GM23338 (cell line): ENCODE measurements at regions not wholly inside any gene's neighbourhood (a gene's known extent, or its start where the extent isn't known, plus 50 kb on each side); places are given as distances from the start of the nearest gene placed in this dataset.

Source experiments
- ATAC-seq: fragments of 200-7000 bp; cut with Tn5 transposase; 3 replicates; pipeline ENCODE4 v1.9.1; 2020
- DNase-seq: peaks from one replicate; pipeline ENCODE4 v3.0.0-alpha.2; 2015; ENCODE audit warnings: low spot score
- H2AFZ ChIP-seq: fragments of 200-600 bp; sonication (generic); 2 replicates; pipeline ENCODE4 v1.8.0; 2016; ENCODE audit warnings: antibody characterized with exemption, mild to moderate bottlenecking, moderate library complexity
- H3F3A ChIP-seq: fragments of 200-600 bp; sonication (generic); replicated peaks from 2 replicates; pipeline ENCODE4 v1.8.0; 2017; ENCODE audit warnings: antibody characterized with exemption, mixed run types, low read depth
- H3K27ac ChIP-seq: fragments of 200-600 bp; sonication (generic); 2 replicates; pipeline ENCODE4 v1.6.1; 2016; ENCODE audit warnings: low read depth
- H3K27me3 ChIP-seq: fragments of 200-600 bp; sonication (generic); 2 replicates; pipeline ENCODE4 v1.8.0; 2016; ENCODE audit warnings: mild to moderate bottlenecking, mixed run types, moderate library complexity; ENCODE audit not compliant: insufficient read depth
- H3K36me3 ChIP-seq: fragments of 200-600 bp; sonication (generic); 2 replicates; pipeline ENCODE4 v1.8.0; 2016; ENCODE audit warnings: mild to moderate bottlenecking; ENCODE audit not compliant: insufficient read depth
- H3K4me1 ChIP-seq: fragments of 200-600 bp; sonication (generic); 2 replicates; pipeline ENCODE4 v1.8.0; 2016; ENCODE audit warnings: mild to moderate bottlenecking, moderate library complexity; ENCODE audit not compliant: insufficient read depth
- H3K4me2 ChIP-seq: fragments of 200-600 bp; sonication (generic); 2 replicates; pipeline ENCODE4 v1.7.1; 2017; ENCODE audit warnings: mixed run types
- H3K4me3 ChIP-seq: fragments of 200-600 bp; sonication (generic); 2 replicates; pipeline ENCODE4 v1.6.1; 2016; ENCODE audit warnings: mixed run types
- H3K79me2 ChIP-seq: fragments of 200-600 bp; sonication (generic); replicated peaks from 2 replicates; pipeline ENCODE4 v1.8.0; 2017; ENCODE audit warnings: mild to moderate bottlenecking; ENCODE audit not compliant: insufficient read depth
- H3K9me2 ChIP-seq: fragments of 200-600 bp; sonication (generic); 2 replicates; pipeline ENCODE4 v1.8.0; 2017; ENCODE audit not compliant: insufficient read depth
- H4K20me1 ChIP-seq: fragments of 200-600 bp; sonication (generic); replicated peaks from 2 replicates; pipeline ENCODE4 v1.8.0; 2017; ENCODE audit warnings: mild to moderate bottlenecking; ENCODE audit not compliant: insufficient read depth
- H3K27ac Mint-ChIP-seq: 2 replicates; pipeline ENCODE4 v1.8.0; 2020; ENCODE audit warnings: inconsistent platforms, mild to moderate bottlenecking, moderate library complexity, mixed read lengths
- H3K27me3 Mint-ChIP-seq: 3 replicates; pipeline ENCODE4 v1.8.0; 2022; ENCODE audit warnings: low read depth, mild to moderate bottlenecking, moderate library complexity, mixed read lengths, inconsistent platforms; ENCODE audit not compliant: insufficient read depth, poor library complexity
- H3K36me3 Mint-ChIP-seq: 3 replicates; pipeline ENCODE4 v1.8.0; 2021; ENCODE audit warnings: low read depth, mild to moderate bottlenecking, inconsistent platforms, moderate library complexity, mixed read lengths
- H3K4me1 Mint-ChIP-seq: 3 replicates; pipeline ENCODE4 v1.8.0; 2020; ENCODE audit warnings: mild to moderate bottlenecking, inconsistent platforms, mixed read lengths
- H3K4me3 Mint-ChIP-seq: 3 replicates; pipeline ENCODE4 v1.8.0; 2021; ENCODE audit warnings: moderate library complexity, mild to moderate bottlenecking, inconsistent platforms, mixed read lengths
- H3K9me3 Mint-ChIP-seq: 3 replicates; pipeline ENCODE4 v1.8.0; 2020; ENCODE audit warnings: moderate library complexity, mild to moderate bottlenecking, inconsistent platforms, mixed read lengths
- CREB1 ChIP-seq: fragments of 250-450 bp; sonication (Bioruptor Pico); IDR thresholded peaks from 2 replicates; pipeline ENCODE4 v1.5.0; 2020; ENCODE audit warnings: low read depth, mild to moderate bottlenecking, moderate library complexity
- EZH2 ChIP-seq: fragments of 200-600 bp; sonication (generic); IDR thresholded peaks from one replicate; pipeline ENCODE4 v1.8.0; 2017; ENCODE audit warnings: antibody characterized with exemption, mild to moderate bottlenecking, low read depth; ENCODE audit not compliant: unreplicated experiment
- EZH2phosphoT487 ChIP-seq: fragments of 200-600 bp; sonication (generic); IDR thresholded peaks from one replicate; pipeline ENCODE4 v1.8.1; 2018; ENCODE audit warnings: antibody characterized with exemption; ENCODE audit not compliant: unreplicated experiment
- JUNB ChIP-seq: IDR thresholded peaks from one replicate; pipeline ENCODE4 v1.6.1; 2016; ENCODE audit warnings: antibody characterized with exemption; ENCODE audit not compliant: unreplicated experiment
- NANOG ChIP-seq: IDR thresholded peaks from 2 replicates; pipeline ENCODE4 v1.6.1; 2016; ENCODE audit warnings: antibody characterized with exemption, borderline replicate concordance
- POLR2AphosphoS5 ChIP-seq: IDR thresholded peaks from 2 replicates; pipeline ENCODE4 v1.6.1; 2016; ENCODE audit warnings: antibody characterized with exemption, low read depth
- STAT1 ChIP-seq: IDR thresholded peaks from one replicate; pipeline ENCODE4 v1.6.1; 2016; ENCODE audit warnings: antibody characterized with exemption; ENCODE audit not compliant: unreplicated experiment
- ZNF114 ChIP-seq: fragments of 250-450 bp; sonication (Bioruptor Pico); IDR thresholded peaks from 2 replicates; pipeline ENCODE4 v1.5.0; 2020; ENCODE audit warnings: mild to moderate bottlenecking, moderate library complexity
- ZNF331 ChIP-seq: fragments of 250-450 bp; sonication (Bioruptor Pico); IDR thresholded peaks from 2 replicates; pipeline ENCODE4 v1.5.0; 2020; ENCODE audit warnings: low read depth, mild to moderate bottlenecking, moderate library complexity
- TF ChIP-seq, protein P1 (sequence below): fragments of 250-450 bp; sonication (Bioruptor Pico); IDR thresholded peaks from 2 replicates; pipeline ENCODE4 v1.5.0; 2020; ENCODE audit warnings: mild to moderate bottlenecking, moderate library complexity
- TF ChIP-seq, protein P2 (sequence below): IDR thresholded peaks from one replicate; pipeline ENCODE4 v1.6.1; 2018; ENCODE audit warnings: antibody characterized with exemption; ENCODE audit not compliant: unreplicated experiment
- TF ChIP-seq, protein P3 (sequence below), 2 experiments: fragments of 200-600 bp in 1 of 2; sonication (generic) in 1 of 2; conservative IDR thresholded peaks; 2 replicates each; pipeline versions ENCODE4 v1.5.1 to v1.6.1; 2016 to 2017; ENCODE audit warnings: antibody characterized with exemption in 2 of 2, low read depth in 2 of 2, mild to moderate bottlenecking in 2 of 2, moderate library complexity in 1 of 2
- TF ChIP-seq, protein P4 (sequence below): IDR thresholded peaks from 2 replicates; pipeline ENCODE4 v1.6.1; 2016; ENCODE audit warnings: antibody characterized with exemption

DNA sequence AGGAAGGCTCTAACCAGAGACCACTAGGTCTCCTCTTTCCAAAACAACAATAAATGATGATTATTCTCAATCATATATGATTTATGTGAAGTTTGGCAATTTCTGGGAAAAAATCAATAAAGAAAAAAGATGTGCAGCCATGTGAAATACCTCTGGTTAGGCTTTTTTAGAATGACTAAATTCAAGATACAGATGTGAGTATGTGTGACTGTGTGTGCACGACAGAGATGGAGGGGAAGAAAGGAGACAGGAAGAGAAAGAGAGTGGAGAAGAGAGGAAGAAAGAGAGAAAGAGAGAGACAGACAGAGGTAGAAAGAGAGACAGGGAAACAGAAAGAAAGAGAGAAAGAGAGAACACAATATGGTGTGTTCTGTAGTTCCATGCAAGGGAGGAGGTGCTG is 558.6 kb upstream of the CDH5 start:
- Histone ChIP-seq H4K20me1 (no peaks in the 10 kb centered on the region), H3K79me2 (no peaks in the 10 kb centered on the region), H3K36me3 (no peaks in the 10 kb centered on the region), H3K4me1 (no peaks in the 10 kb centered on the region), H3F3A (no peaks in the 10 kb centered on the region), H3K9me2 (no peaks in the 10 kb centered on the region), H3K4me3 (no peak overlapping the region), H3K27ac (no peak overlapping the region), H2AFZ (no peak overlapping the region), H3K4me2 (no peak overlapping the region), H3K27me3 (no peaks in the 10 kb centered on the region)
- no peak for TF ChIP-seq EZH2phosphoT487
- TF ChIP-seq STAT1 = no peak
- TF ChIP-seq, protein P1, sequence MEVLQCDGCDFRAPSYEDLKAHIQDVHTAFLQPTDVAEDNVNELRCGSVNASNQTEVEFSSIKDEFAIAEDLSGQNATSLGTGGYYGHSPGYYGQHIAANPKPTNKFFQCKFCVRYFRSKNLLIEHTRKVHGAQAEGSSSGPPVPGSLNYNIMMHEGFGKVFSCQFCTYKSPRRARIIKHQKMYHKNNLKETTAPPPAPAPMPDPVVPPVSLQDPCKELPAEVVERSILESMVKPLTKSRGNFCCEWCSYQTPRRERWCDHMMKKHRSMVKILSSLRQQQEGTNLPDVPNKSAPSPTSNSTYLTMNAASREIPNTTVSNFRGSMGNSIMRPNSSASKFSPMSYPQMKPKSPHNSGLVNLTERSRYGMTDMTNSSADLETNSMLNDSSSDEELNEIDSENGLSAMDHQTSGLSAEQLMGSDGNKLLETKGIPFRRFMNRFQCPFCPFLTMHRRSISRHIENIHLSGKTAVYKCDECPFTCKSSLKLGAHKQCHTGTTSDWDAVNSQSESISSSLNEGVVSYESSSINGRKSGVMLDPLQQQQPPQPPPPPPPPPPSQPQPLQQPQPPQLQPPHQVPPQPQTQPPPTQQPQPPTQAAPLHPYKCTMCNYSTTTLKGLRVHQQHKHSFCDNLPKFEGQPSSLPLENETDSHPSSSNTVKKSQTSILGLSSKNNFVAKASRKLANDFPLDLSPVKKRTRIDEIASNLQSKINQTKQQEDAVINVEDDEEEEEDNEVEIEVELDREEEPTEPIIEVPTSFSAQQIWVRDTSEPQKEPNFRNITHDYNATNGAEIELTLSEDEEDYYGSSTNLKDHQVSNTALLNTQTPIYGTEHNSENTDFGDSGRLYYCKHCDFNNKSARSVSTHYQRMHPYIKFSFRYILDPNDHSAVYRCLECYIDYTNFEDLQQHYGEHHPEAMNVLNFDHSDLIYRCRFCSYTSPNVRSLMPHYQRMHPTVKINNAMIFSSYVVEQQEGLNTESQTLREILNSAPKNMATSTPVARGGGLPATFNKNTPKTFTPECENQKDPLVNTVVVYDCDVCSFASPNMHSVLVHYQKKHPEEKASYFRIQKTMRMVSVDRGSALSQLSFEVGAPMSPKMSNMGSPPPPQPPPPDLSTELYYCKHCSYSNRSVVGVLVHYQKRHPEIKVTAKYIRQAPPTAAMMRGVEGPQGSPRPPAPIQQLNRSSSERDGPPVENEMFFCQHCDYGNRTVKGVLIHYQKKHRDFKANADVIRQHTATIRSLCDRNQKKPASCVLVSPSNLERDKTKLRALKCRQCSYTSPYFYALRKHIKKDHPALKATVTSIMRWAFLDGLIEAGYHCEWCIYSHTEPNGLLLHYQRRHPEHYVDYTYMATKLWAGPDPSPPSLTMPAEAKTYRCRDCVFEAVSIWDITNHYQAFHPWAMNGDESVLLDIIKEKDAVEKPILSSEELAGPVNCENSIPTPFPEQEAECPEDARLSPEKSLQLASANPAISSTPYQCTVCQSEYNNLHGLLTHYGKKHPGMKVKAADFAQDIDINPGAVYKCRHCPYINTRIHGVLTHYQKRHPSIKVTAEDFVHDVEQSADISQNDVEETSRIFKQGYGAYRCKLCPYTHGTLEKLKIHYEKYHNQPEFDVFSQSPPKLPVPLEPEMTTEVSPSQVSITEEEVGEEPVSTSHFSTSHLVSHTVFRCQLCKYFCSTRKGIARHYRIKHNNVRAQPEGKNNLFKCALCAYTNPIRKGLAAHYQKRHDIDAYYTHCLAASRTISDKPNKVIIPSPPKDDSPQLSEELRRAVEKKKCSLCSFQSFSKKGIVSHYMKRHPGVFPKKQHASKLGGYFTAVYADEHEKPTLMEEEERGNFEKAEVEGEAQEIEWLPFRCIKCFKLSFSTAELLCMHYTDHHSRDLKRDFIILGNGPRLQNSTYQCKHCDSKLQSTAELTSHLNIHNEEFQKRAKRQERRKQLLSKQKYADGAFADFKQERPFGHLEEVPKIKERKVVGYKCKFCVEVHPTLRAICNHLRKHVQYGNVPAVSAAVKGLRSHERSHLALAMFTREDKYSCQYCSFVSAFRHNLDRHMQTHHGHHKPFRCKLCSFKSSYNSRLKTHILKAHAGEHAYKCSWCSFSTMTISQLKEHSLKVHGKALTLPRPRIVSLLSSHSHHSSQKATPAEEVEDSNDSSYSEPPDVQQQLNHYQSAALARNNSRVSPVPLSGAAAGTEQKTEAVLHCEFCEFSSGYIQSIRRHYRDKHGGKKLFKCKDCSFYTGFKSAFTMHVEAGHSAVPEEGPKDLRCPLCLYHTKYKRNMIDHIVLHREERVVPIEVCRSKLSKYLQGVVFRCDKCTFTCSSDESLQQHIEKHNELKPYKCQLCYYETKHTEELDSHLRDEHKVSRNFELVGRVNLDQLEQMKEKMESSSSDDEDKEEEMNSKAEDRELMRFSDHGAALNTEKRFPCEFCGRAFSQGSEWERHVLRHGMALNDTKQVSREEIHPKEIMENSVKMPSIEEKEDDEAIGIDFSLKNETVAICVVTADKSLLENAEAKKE (CRISPR knock-in tag) = no peak
- no peak for TF ChIP-seq EZH2
- TF ChIP-seq, protein P2, sequence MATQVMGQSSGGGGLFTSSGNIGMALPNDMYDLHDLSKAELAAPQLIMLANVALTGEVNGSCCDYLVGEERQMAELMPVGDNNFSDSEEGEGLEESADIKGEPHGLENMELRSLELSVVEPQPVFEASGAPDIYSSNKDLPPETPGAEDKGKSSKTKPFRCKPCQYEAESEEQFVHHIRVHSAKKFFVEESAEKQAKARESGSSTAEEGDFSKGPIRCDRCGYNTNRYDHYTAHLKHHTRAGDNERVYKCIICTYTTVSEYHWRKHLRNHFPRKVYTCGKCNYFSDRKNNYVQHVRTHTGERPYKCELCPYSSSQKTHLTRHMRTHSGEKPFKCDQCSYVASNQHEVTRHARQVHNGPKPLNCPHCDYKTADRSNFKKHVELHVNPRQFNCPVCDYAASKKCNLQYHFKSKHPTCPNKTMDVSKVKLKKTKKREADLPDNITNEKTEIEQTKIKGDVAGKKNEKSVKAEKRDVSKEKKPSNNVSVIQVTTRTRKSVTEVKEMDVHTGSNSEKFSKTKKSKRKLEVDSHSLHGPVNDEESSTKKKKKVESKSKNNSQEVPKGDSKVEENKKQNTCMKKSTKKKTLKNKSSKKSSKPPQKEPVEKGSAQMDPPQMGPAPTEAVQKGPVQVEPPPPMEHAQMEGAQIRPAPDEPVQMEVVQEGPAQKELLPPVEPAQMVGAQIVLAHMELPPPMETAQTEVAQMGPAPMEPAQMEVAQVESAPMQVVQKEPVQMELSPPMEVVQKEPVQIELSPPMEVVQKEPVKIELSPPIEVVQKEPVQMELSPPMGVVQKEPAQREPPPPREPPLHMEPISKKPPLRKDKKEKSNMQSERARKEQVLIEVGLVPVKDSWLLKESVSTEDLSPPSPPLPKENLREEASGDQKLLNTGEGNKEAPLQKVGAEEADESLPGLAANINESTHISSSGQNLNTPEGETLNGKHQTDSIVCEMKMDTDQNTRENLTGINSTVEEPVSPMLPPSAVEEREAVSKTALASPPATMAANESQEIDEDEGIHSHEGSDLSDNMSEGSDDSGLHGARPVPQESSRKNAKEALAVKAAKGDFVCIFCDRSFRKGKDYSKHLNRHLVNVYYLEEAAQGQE = no peak
- TF ChIP-seq ZNF114 (CRISPR knock-in tag) = no peak
- no peak for TF ChIP-seq CREB1 (CRISPR knock-in tag)
- TF ChIP-seq, protein P3, sequence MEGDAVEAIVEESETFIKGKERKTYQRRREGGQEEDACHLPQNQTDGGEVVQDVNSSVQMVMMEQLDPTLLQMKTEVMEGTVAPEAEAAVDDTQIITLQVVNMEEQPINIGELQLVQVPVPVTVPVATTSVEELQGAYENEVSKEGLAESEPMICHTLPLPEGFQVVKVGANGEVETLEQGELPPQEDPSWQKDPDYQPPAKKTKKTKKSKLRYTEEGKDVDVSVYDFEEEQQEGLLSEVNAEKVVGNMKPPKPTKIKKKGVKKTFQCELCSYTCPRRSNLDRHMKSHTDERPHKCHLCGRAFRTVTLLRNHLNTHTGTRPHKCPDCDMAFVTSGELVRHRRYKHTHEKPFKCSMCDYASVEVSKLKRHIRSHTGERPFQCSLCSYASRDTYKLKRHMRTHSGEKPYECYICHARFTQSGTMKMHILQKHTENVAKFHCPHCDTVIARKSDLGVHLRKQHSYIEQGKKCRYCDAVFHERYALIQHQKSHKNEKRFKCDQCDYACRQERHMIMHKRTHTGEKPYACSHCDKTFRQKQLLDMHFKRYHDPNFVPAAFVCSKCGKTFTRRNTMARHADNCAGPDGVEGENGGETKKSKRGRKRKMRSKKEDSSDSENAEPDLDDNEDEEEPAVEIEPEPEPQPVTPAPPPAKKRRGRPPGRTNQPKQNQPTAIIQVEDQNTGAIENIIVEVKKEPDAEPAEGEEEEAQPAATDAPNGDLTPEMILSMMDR (conservative IDR thresholded peaks at IDR 0.05; ENCODE audit: low read depth in 2 of 2) = no peak
- TF ChIP-seq ZNF331 = no peak
- TF ChIP-seq JUNB = no peak
- TF ChIP-seq POLR2AphosphoS5 = no peak
- TF ChIP-seq, protein P4, sequence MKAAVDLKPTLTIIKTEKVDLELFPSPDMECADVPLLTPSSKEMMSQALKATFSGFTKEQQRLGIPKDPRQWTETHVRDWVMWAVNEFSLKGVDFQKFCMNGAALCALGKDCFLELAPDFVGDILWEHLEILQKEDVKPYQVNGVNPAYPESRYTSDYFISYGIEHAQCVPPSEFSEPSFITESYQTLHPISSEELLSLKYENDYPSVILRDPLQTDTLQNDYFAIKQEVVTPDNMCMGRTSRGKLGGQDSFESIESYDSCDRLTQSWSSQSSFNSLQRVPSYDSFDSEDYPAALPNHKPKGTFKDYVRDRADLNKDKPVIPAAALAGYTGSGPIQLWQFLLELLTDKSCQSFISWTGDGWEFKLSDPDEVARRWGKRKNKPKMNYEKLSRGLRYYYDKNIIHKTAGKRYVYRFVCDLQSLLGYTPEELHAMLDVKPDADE = no peak
- TF ChIP-seq NANOG = no peak
- Mint-ChIP-seq H3K4me3 (no peak overlapping the region), H3K9me3 (peaks cover 3% of the 10 kb centered on the region; the same call in 1 of the 3 replicates), H3K4me1 (no peaks in the 10 kb centered on the region; the same call in 2 of the 3 replicates), H3K27me3 (peaks cover 1% of the 10 kb centered on the region), H3K27ac (no peak overlapping the region), H3K36me3 (no peaks in the 10 kb centered on the region)
- ATAC-seq = no peak
- DNase-seq = no peak
